ENCODE measurements at regions not wholly inside any gene's neighbourhood (a gene's known extent, or its start where the extent isn't known, plus 50 kb on each side); places are given as distances from the start of the nearest gene placed in this dataset.

GRCh38 chr9:103242486-103242885, 247.4 kb downstream of the CYLC2 start:
- H3K36me3 ChIP-seq (replicated peaks; ENCODE audit: low read depth, low read length), result no peaks in the 10 kb centered on the region
- H3K9me3 ChIP-seq (ENCODE audit: insufficient read depth, low read length), result no peaks in the 10 kb centered on the region
- TF ChIP-seq EZH2phosphoT487 (IDR thresholded peaks at IDR 0.05; ENCODE audit: low read depth), result no peak
- TF ChIP-seq CTCF (IDR thresholded peaks at IDR 0.05; ENCODE audit: low read depth, low read length), result no peak
- H3K27ac ChIP-seq (ENCODE audit: low read length), result no peak overlapping the region
- no peaks in the 10 kb centered on the region for H3K27me3 ChIP-seq (ENCODE audit: low read depth, low read length)
- no peak overlapping the region for H3K4me2 ChIP-seq (ENCODE audit: low read length)
- no peaks in the 10 kb centered on the region for H3K79me2 ChIP-seq (ENCODE audit: low read length)
- no peaks in the 10 kb centered on the region for H4K20me1 ChIP-seq (ENCODE audit: insufficient read depth, low read length)
- H3K4me1 ChIP-seq (ENCODE audit: low read length), result no peaks in the 10 kb centered on the region
- H2AFZ ChIP-seq (ENCODE audit: low read depth, low read length), result no peak overlapping the region
- H3K4me3 ChIP-seq (ENCODE audit: low read length), result no peak overlapping the region
- H3K9ac ChIP-seq (ENCODE audit: low read length), result no peak overlapping the region

- Histone ChIP-seq H3K4me1 (ENCODE audit: low read length) (no peaks in the 10 kb centered on the region), H4K20me1 (ENCODE audit: insufficient read depth, low read length) (no peaks in the 10 kb centered on the region), H3K9ac (ENCODE audit: low read length) (no peak overlapping the region), H3K4me2 (ENCODE audit: low read length) (no peak overlapping the region), H3K79me2 (ENCODE audit: low read length) (no peaks in the 10 kb centered on the region), H3K27ac (ENCODE audit: low read length) (no peak overlapping the region), H3K36me3 (replicated peaks; ENCODE audit: low read depth, low read length) (no peaks in the 10 kb centered on the region), H2AFZ (ENCODE audit: low read depth, low read length) (no peak overlapping the region), H3K4me3 (ENCODE audit: low read length) (no peak overlapping the region), H3K27me3 (ENCODE audit: low read depth, low read length) (no peaks in the 10 kb centered on the region), H3K9me3 (ENCODE audit: insufficient read depth, low read length) (no peaks in the 10 kb centered on the region)
- TF ChIP-seq EZH2phosphoT487 (IDR thresholded peaks at IDR 0.05; ENCODE audit: low read depth) (no peak), CTCF (IDR thresholded peaks at IDR 0.05; ENCODE audit: low read depth, low read length) (no peak)
Measured at GRCh38 chr9:103243553-103243952, 248.4 kb downstream of the CYLC2 start.

GRCh38 chr9:103245369-103245768, 250.2 kb downstream of the CYLC2 start:
- H3K4me1 ChIP-seq (ENCODE audit: low read length), result no peaks in the 10 kb centered on the region
- no peaks in the 10 kb centered on the region for H4K20me1 ChIP-seq (ENCODE audit: insufficient read depth, low read length)
- H3K36me3 ChIP-seq (replicated peaks; ENCODE audit: low read depth, low read length), result no peaks in the 10 kb centered on the region
- H2AFZ ChIP-seq (ENCODE audit: low read depth, low read length), result no peak overlapping the region
- no peak overlapping the region for H3K27ac ChIP-seq (ENCODE audit: low read length)
- H3K9ac ChIP-seq (ENCODE audit: low read length), result no peak overlapping the region
- TF ChIP-seq CTCF (IDR thresholded peaks at IDR 0.05; ENCODE audit: low read depth, low read length), result no peak
- no peak for TF ChIP-seq EZH2phosphoT487 (IDR thresholded peaks at IDR 0.05; ENCODE audit: low read depth)
- H3K79me2 ChIP-seq (ENCODE audit: low read length), result no peaks in the 10 kb centered on the region
- no peak overlapping the region for H3K4me3 ChIP-seq (ENCODE audit: low read length)
- H3K9me3 ChIP-seq (ENCODE audit: insufficient read depth, low read length), result no peaks in the 10 kb centered on the region
- H3K27me3 ChIP-seq (ENCODE audit: low read depth, low read length), result no peaks in the 10 kb centered on the region
- no peak overlapping the region for H3K4me2 ChIP-seq (ENCODE audit: low read length)

- H2AFZ ChIP-seq (ENCODE audit: low read depth, low read length), result no peak overlapping the region
- H3K9me3 ChIP-seq (ENCODE audit: insufficient read depth, low read length), result no peaks in the 10 kb centered on the region
- no peak overlapping the region for H3K4me2 ChIP-seq (ENCODE audit: low read length)
- no peak overlapping the region for H3K27ac ChIP-seq (ENCODE audit: low read length)
- H3K4me3 ChIP-seq (ENCODE audit: low read length), result no peak overlapping the region
- H3K4me1 ChIP-seq (ENCODE audit: low read length), result no peaks in the 10 kb centered on the region
- no peaks in the 10 kb centered on the region for H3K27me3 ChIP-seq (ENCODE audit: low read depth, low read length)
- no peaks in the 10 kb centered on the region for H3K36me3 ChIP-seq (replicated peaks; ENCODE audit: low read depth, low read length)
- H3K9ac ChIP-seq (ENCODE audit: low read length), result no peak overlapping the region
- no peaks in the 10 kb centered on the region for H3K79me2 ChIP-seq (ENCODE audit: low read length)
- TF ChIP-seq EZH2phosphoT487 (IDR thresholded peaks at IDR 0.05; ENCODE audit: low read depth) (no peak), CTCF (IDR thresholded peaks at IDR 0.05; ENCODE audit: low read depth, low read length) (no peak)
- H4K20me1 ChIP-seq (ENCODE audit: insufficient read depth, low read length), result no peaks in the 10 kb centered on the region
Measured at GRCh38 chr9:103261951-103262350, 266.8 kb downstream of the CYLC2 start.

Data from OCI-LY3 (cell line).